MM.1S (cell line): ENCODE measurements at regions not wholly inside any gene's neighbourhood (a gene's known extent, or its start where the extent isn't known, plus 50 kb on each side); places are given as distances from the start of the nearest gene placed in this dataset.

Experiments
- DNase-seq: peaks from one replicate; pipeline ENCODE4 v3.0.0-alpha.2; 2015
- H2AFZ ChIP-seq: fragments of 300-600 bp; sonication (generic); 2 replicates; pipeline ENCODE4 v1.6.0; 2016; ENCODE audit warnings: antibody characterized with exemption, low read length
- H3F3A ChIP-seq: fragments of 300-600 bp; sonication (generic); 2 replicates; pipeline ENCODE4 v1.6.1; 2016; ENCODE audit warnings: mild to moderate bottlenecking, antibody characterized with exemption, low read length, moderate library complexity, mixed read lengths; ENCODE audit not compliant: insufficient read depth
- H3K27ac ChIP-seq: fragments of 300-600 bp; sonication (generic); 2 replicates; pipeline ENCODE4 v1.5.1; 2016; ENCODE audit warnings: mild to moderate bottlenecking, low read length
- H3K27me3 ChIP-seq: fragments of 300-600 bp; sonication (generic); replicated peaks from 2 replicates; pipeline ENCODE4 v1.6.0; 2016; ENCODE audit warnings: low read length; ENCODE audit not compliant: insufficient read depth
- H3K36me3 ChIP-seq: fragments of 300-600 bp; sonication (generic); replicated peaks from 2 replicates; pipeline ENCODE4 v1.6.1; 2016; ENCODE audit warnings: mild to moderate bottlenecking, low read length, mixed read lengths; ENCODE audit not compliant: insufficient read depth
- H3K4me1 ChIP-seq: fragments of 300-600 bp; sonication (generic); 2 replicates; pipeline ENCODE4 v1.6.1; 2016; ENCODE audit warnings: low read length, mixed read lengths
- H3K4me2 ChIP-seq: fragments of 300-600 bp; sonication (generic); 2 replicates; pipeline ENCODE4 v1.6.0; 2016; ENCODE audit warnings: low read depth, low read length
- H3K4me3 ChIP-seq: fragments of 300-600 bp; sonication (generic); 2 replicates; pipeline ENCODE4 v1.5.1; 2016; ENCODE audit warnings: low read length, mixed read lengths
- H3K79me2 ChIP-seq: fragments of 300-600 bp; sonication (generic); 2 replicates; pipeline ENCODE4 v1.6.1; 2016; ENCODE audit warnings: mixed run types, low read length, mixed read lengths
- H3K9ac ChIP-seq: fragments of 300-600 bp; sonication (generic); 2 replicates; pipeline ENCODE4 v1.6.1; 2016; ENCODE audit warnings: low read length, mixed read lengths
- H3K9me2 ChIP-seq: fragments of 300-600 bp; sonication (generic); replicated peaks from 2 replicates; pipeline ENCODE4 v1.6.1; 2016; ENCODE audit warnings: mild to moderate bottlenecking, low read length, mixed read lengths; ENCODE audit not compliant: insufficient read depth
- H3K9me3 ChIP-seq: fragments of 300-600 bp; sonication (generic); replicated peaks from 2 replicates; pipeline ENCODE4 v1.6.1; 2016; ENCODE audit warnings: mild to moderate bottlenecking, low read length, mixed read lengths; ENCODE audit not compliant: insufficient read depth
- H4K20me1 ChIP-seq: fragments of 300-600 bp; sonication (generic); 2 replicates; pipeline ENCODE4 v1.6.1; 2016; ENCODE audit warnings: mild to moderate bottlenecking, low read length, moderate library complexity, mixed read lengths; ENCODE audit not compliant: insufficient read depth
- CTCF ChIP-seq: fragments of 300-600 bp; sonication (generic); IDR thresholded peaks from 2 replicates; pipeline ENCODE4 v1.5.1; 2016; ENCODE audit warnings: antibody characterized with exemption, low read length, mixed read lengths
- EZH2 ChIP-seq: fragments of 300-600 bp; sonication (generic); optimal IDR thresholded peaks from 2 replicates; pipeline ENCODE3; 2017; ENCODE audit warnings: low read depth, mild to moderate bottlenecking, antibody characterized with exemption, low read length, mixed read lengths
- EZH2phosphoT487 ChIP-seq: fragments of 300-600 bp; sonication (generic); IDR thresholded peaks from 2 replicates; pipeline ENCODE4 v1.6.1; 2018; ENCODE audit warnings: antibody characterized with exemption, low read length

GRCh38 chr14:25667387-25667786 is 617.4 kb upstream of the STXBP6 start:
- H3K27ac ChIP-seq = no peak overlapping the region
- no peak for TF ChIP-seq EZH2phosphoT487
- TF ChIP-seq EZH2 = no peak
- no peak for TF ChIP-seq CTCF
- no peaks in the 10 kb centered on the region for H3K9me2 ChIP-seq
- H3K4me1 ChIP-seq = no peaks in the 10 kb centered on the region
- H3K4me2 ChIP-seq = no peak overlapping the region
- H3K4me3 ChIP-seq = no peak overlapping the region
- H2AFZ ChIP-seq = no peak overlapping the region
- no peaks in the 10 kb centered on the region for H4K20me1 ChIP-seq
- no peaks in the 10 kb centered on the region for H3K9me3 ChIP-seq
- H3K27me3 ChIP-seq = no peaks in the 10 kb centered on the region
- DNase-seq = no peak
- H3K9ac ChIP-seq = no peak overlapping the region
- H3K79me2 ChIP-seq = no peaks in the 10 kb centered on the region
- no peaks in the 10 kb centered on the region for H3F3A ChIP-seq
- no peaks in the 10 kb centered on the region for H3K36me3 ChIP-seq

- Histone ChIP-seq H3K9me3 (no peaks in the 10 kb centered on the region), H3K4me1 (no peaks in the 10 kb centered on the region), H2AFZ (no peak overlapping the region), H3K36me3 (no peaks in the 10 kb centered on the region), H4K20me1 (no peaks in the 10 kb centered on the region), H3K27me3 (no peaks in the 10 kb centered on the region), H3F3A (no peaks in the 10 kb centered on the region), H3K27ac (no peak overlapping the region), H3K9ac (no peak overlapping the region), H3K4me3 (no peak overlapping the region), H3K4me2 (no peak overlapping the region), H3K79me2 (no peaks in the 10 kb centered on the region), H3K9me2 (no peaks in the 10 kb centered on the region)
- no peak for TF ChIP-seq CTCF
- no peak for TF ChIP-seq EZH2phosphoT487
- no peak for TF ChIP-seq EZH2
- DNase-seq = no peak
Observed at GRCh38 chr14:25666877-25667276, 616.9 kb upstream of the STXBP6 start.

- no peaks in the 10 kb centered on the region for H3F3A ChIP-seq
- no peak overlapping the region for H3K27ac ChIP-seq
- H3K9me3 ChIP-seq = no peaks in the 10 kb centered on the region
- no peaks in the 10 kb centered on the region for H4K20me1 ChIP-seq
- H3K9me2 ChIP-seq = no peaks in the 10 kb centered on the region
- no peaks in the 10 kb centered on the region for H3K27me3 ChIP-seq
- H3K4me1 ChIP-seq = no peaks in the 10 kb centered on the region
- no peak overlapping the region for H3K4me2 ChIP-seq
- H3K36me3 ChIP-seq = no peaks in the 10 kb centered on the region
- H3K79me2 ChIP-seq = no peaks in the 10 kb centered on the region
- H2AFZ ChIP-seq = no peak overlapping the region
- TF ChIP-seq CTCF = no peak
- TF ChIP-seq EZH2phosphoT487 = no peak
- no peak for TF ChIP-seq EZH2
- DNase-seq = no peak
- no peak overlapping the region for H3K9ac ChIP-seq
- H3K4me3 ChIP-seq = no peak overlapping the region
Observed at GRCh38 chr14:25658988-25659387, 609.0 kb upstream of the STXBP6 start.

GRCh38 chr14:25630447-25630846 is 580.5 kb upstream of the STXBP6 start:
- no peaks in the 10 kb centered on the region for H3K27me3 ChIP-seq
- H3K9me3 ChIP-seq = no peaks in the 10 kb centered on the region
- H3K79me2 ChIP-seq = no peaks in the 10 kb centered on the region
- no peak overlapping the region for H2AFZ ChIP-seq
- H3K4me2 ChIP-seq = no peak overlapping the region
- H3K36me3 ChIP-seq = no peaks in the 10 kb centered on the region
- H3K9me2 ChIP-seq = no peaks in the 10 kb centered on the region
- no peaks in the 10 kb centered on the region for H3K4me1 ChIP-seq
- H3K27ac ChIP-seq = no peak overlapping the region
- no peaks in the 10 kb centered on the region for H3F3A ChIP-seq
- no peak for DNase-seq
- H4K20me1 ChIP-seq = no peaks in the 10 kb centered on the region
- H3K9ac ChIP-seq = no peak overlapping the region
- no peak for TF ChIP-seq CTCF
- no peak for TF ChIP-seq EZH2
- TF ChIP-seq EZH2phosphoT487 = no peak
- no peak overlapping the region for H3K4me3 ChIP-seq
